Tibial nerve (tissue), 4 donors: ENCODE measurements at regions not wholly inside any gene's neighbourhood (a gene's known extent, or its start where the extent isn't known, plus 50 kb on each side); places are given as distances from the start of the nearest gene placed in this dataset.
"Not testable (repeated sequence)": the region's sequence is repeated elsewhere in the genome, so short reads cannot be mapped to it uniquely, and the experiment has no call there.

Experiments
- DNase-seq, 2 donors: peaks; one replicate each; pipeline ENCODE4 v3.0.0-alpha.2; 2019; ENCODE audit warnings: low spot score in 2 of 2
- H3K27ac ChIP-seq, 4 donors: fragments of 200-600 bp; sonication (generic) in 3 of 4; one replicate each; pipeline ENCODE4 v1.5.1; 2017 to 2019; ENCODE audit warnings: mild to moderate bottlenecking in 1 of 4
- H3K27me3 ChIP-seq, 2 donors: fragments of 200-600 bp; sonication (generic) in 1 of 2; one replicate each; pipeline versions ENCODE4 v1.5.1 to v1.6.0; 2017 to 2019
- H3K36me3 ChIP-seq, 3 donors: fragments of 200-600 bp; sonication (generic); one replicate each; pipeline ENCODE4 v1.5.1; 2018 to 2019
- H3K4me1 ChIP-seq, 4 donors: fragments of 200-600 bp; sonication (generic) in 3 of 4; one replicate each; pipeline ENCODE4 v1.5.1; 2017 to 2019
- H3K4me3 ChIP-seq, 4 donors: fragments of 200-600 bp; sonication (generic) in 3 of 4; one replicate each; pipeline ENCODE4 v1.5.1; 2017 to 2019; ENCODE audit warnings: mild to moderate bottlenecking in 1 of 4, moderate library complexity in 1 of 4
- H3K9me3 ChIP-seq, 4 donors: fragments of 200-600 bp; sonication (generic) in 3 of 4; one replicate each; pipeline ENCODE4 v1.5.1; 2017 to 2019
- CTCF ChIP-seq, 5 experiments: fragments of 200-600 bp in 3 of 5; fragments of 450-650 bp in 2 of 5; sonication (generic) in 3 of 5; IDR thresholded peaks; one replicate each; pipeline ENCODE4 v1.5.1; 2016 to 2019; ENCODE audit warnings: antibody characterized with exemption in 5 of 5, mild to moderate bottlenecking in 3 of 5, moderate library complexity in 2 of 5
- EP300 ChIP-seq, 2 donors: sonication (generic); formaldehyde crosslinking; IDR thresholded peaks; one replicate each; pipeline ENCODE4 v1.6.1; 2017; ENCODE audit warnings: antibody characterized with exemption in 2 of 2, mild to moderate bottlenecking in 1 of 2
- POLR2A ChIP-seq, 2 donors: fragments of 450-650 bp; IDR thresholded peaks; one replicate each; pipeline ENCODE4 v1.6.1; 2017; ENCODE audit warnings: antibody characterized with exemption in 2 of 2, mild to moderate bottlenecking in 2 of 2, moderate library complexity in 2 of 2
- WGBS, 2 donors: methylation state at CpG; one replicate each; pipeline ENCODE4 v1.1.5; 2018; 5-methylcytosine and 5-hydroxymethylcytosine counted together

- TF ChIP-seq POLR2A (IDR thresholded peaks at IDR 0.05) (no peak), CTCF (IDR thresholded peaks at IDR 0.05) (no peak), EP300 (IDR thresholded peaks at IDR 0.05) (no peak)
- Histone ChIP-seq H3K4me3 (no peak overlapping the region), H3K27ac (no peak overlapping the region), H3K9me3 (no peaks in the 10 kb centered on the region), H3K4me1 (no peaks in the 10 kb centered on the region), H3K36me3 (no peaks in the 10 kb centered on the region), H3K27me3 (no peaks in the 10 kb centered on the region)
- no peak for DNase-seq
- WGBS, 2 donors, result 93 to 95% methylated on average over 2 of the region's 2 CpGs
Observed at GRCh38 chr15:38115121-38115520, 137.5 kb upstream of the SPRED1 start.

DNA sequence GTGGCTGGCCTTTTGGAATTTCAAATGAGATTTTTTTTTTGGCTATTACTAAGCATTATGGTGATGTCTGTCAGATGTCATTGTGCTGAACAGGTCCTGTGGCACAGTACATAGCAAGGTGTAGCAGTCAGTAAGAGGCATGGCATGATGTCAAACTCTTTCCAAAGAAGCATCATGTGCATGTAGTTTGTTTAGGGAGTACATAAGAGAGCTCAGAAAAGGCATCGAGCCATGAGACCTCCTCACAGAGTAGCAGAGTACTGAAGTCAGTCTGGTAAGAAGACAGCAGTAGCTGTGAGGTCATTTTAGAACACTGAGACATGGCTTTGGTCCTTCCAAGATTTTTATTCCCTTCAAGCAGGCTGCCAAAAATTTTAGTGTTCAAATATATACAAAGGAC, 134.9 kb upstream of the SPRED1 start:
- no peak overlapping the region for H3K27ac ChIP-seq
- H3K36me3 ChIP-seq, result no peaks in the 10 kb centered on the region
- no peak for DNase-seq
- 75 to 88% methylated on average over 1 of the region's 1 CpG for WGBS, 2 donors
- no peaks in the 10 kb centered on the region for H3K27me3 ChIP-seq
- TF ChIP-seq EP300 (IDR thresholded peaks at IDR 0.05) (no peak), POLR2A (IDR thresholded peaks at IDR 0.05) (no peak), CTCF (IDR thresholded peaks at IDR 0.05) (no peak)
- H3K9me3 ChIP-seq, result peaks cover 0 to 5% (median 0%) of the 10 kb centered on the region in 4 donors
- no peak overlapping the region for H3K4me3 ChIP-seq
- H3K4me1 ChIP-seq, result no peaks in the 10 kb centered on the region

GRCh38 chr15:38119865-38120264, 132.8 kb upstream of the SPRED1 start:
- not testable (repeated sequence) for H3K36me3 ChIP-seq, H3K4me3 ChIP-seq, DNase-seq, H3K27ac ChIP-seq, H3K27me3 ChIP-seq, H3K4me1 ChIP-seq
- H3K9me3 ChIP-seq, result peaks cover 0 to 10% (median 0%) of the 10 kb centered on the region in 4 donors
- WGBS, 2 donors, result 94% methylated on average over 2 to 3 of the region's 3 CpGs

GRCh38 chr15:38127306-38127771, 125.3 kb upstream of the SPRED1 start:
- Histone ChIP-seq H3K36me3 (no peaks in the 10 kb centered on the region), H3K27ac (no peak overlapping the region), H3K4me3 (no peak overlapping the region), H3K27me3 (no peaks in the 10 kb centered on the region), H3K4me1 (peaks cover 0 to 45% (median 8%) of the 10 kb centered on the region in 4 donors), H3K9me3 (peaks cover 0 to 5% (median 0%) of the 10 kb centered on the region in 4 donors)
- TF ChIP-seq EP300 (IDR thresholded peaks at IDR 0.05) (no peak), CTCF (IDR thresholded peaks at IDR 0.05) (no peak), POLR2A (IDR thresholded peaks at IDR 0.05) (no peak)
- DNase-seq, result no peak
- 94% methylated on average over 1 of the region's 1 CpG for WGBS, 2 donors

DNA sequence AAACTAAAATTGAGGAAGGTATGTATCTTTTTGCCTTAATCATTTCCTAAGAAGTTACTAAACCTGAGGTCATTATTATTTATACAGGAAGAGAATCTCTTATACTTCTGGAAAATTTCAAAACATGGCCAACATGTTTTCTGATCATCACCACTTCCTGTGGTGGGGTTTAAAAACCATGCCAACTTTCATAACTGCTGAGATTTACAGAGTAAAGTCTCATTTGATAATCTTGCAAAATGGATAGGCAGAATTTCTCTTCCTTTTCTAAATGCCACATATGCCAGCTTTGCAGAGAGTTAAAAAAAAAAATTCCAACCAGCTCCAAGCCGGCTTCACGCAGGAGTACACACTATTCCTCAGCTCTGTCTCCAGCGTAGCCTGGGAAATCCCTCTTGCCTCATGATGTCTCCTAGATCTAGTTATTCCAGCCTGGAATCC, 124.3 kb upstream of the SPRED1 start:
- no peaks in the 10 kb centered on the region for H3K27me3 ChIP-seq
- H3K4me1 ChIP-seq, result peaks cover 0 to 45% (median 8%) of the 10 kb centered on the region in 4 donors
- no peaks in the 10 kb centered on the region for H3K36me3 ChIP-seq
- H3K4me3 ChIP-seq, result no peak overlapping the region
- H3K27ac ChIP-seq, result peak overlapping the region in 2 of 4 donors; percentile 81
- DNase-seq, result no peak
- WGBS, 2 donors, result 11 to 14% methylated on average over 3 of the region's 3 CpGs
- TF ChIP-seq EP300 (IDR thresholded peaks at IDR 0.05), result peak; percentile 25 to 55
- TF ChIP-seq CTCF (IDR thresholded peaks at IDR 0.05), result no peak
- no peak for TF ChIP-seq POLR2A (IDR thresholded peaks at IDR 0.05)
- H3K9me3 ChIP-seq, result peaks cover 0 to 5% (median 0%) of the 10 kb centered on the region in 4 donors

DNA sequence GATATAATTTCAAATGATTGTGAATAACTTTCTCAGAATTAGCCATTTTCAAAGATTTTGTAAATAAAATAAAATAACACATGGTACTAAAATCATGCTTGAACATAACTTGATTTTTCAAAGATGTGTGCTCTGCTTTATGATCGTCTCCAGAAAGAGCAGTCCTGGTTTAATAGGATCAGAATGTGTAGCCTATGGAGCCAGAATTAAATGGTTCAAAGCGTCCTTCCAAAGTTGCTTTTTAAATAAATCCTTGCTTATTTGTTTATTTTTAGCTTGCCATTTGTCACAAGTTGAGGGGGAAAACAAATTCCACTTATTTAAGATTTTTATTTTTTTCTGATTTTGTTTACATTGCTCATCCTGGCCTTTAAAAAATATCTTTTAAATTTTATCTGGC, 123.7 kb upstream of the SPRED1 start:
- 38 to 40% methylated on average over 2 of the region's 2 CpGs for WGBS, 2 donors
- peak overlapping the region in 2 of 4 donors; percentile 81 for H3K27ac ChIP-seq
- TF ChIP-seq POLR2A (IDR thresholded peaks at IDR 0.05) (no peak), CTCF (IDR thresholded peaks at IDR 0.05) (no peak), EP300 (IDR thresholded peaks at IDR 0.05) (no peak)
- no peaks in the 10 kb centered on the region for H3K27me3 ChIP-seq
- peaks cover 0 to 5% (median 0%) of the 10 kb centered on the region in 4 donors for H3K9me3 ChIP-seq
- H3K4me3 ChIP-seq, result no peak overlapping the region
- peaks cover 0 to 45% (median 8%) of the 10 kb centered on the region in 4 donors for H3K4me1 ChIP-seq
- H3K36me3 ChIP-seq, result no peaks in the 10 kb centered on the region
- DNase-seq, result no peak
